ENCODE measurements at regions not wholly inside any gene's neighbourhood (a gene's known extent, or its start where the extent isn't known, plus 50 kb on each side); places are given as distances from the start of the nearest gene placed in this dataset.

- Histone ChIP-seq H3K27ac (no peak overlapping the region), H3K4me1 (no peaks in the 10 kb centered on the region), H3K4me3 (no peak overlapping the region), H3K9me3 (no peaks in the 10 kb centered on the region), H3K4me2 (no peak overlapping the region)
- no peak for FAIRE-seq
- TF ChIP-seq ZFP36 (IDR thresholded peaks at IDR 0.05; ENCODE audit: borderline replicate concordance, partially characterized antibody) (no peak), CEBPB (IDR thresholded peaks at IDR 0.05) (no peak), GATA3 (IDR thresholded peaks at IDR 0.05; ENCODE audit: borderline replicate concordance) (no peak), MAFK (IDR thresholded peaks at IDR 0.05; ENCODE audit: partially characterized antibody) (no peak), KDM1A (IDR thresholded peaks at IDR 0.05; ENCODE audit: low read depth) (no peak), BHLHE40 (IDR thresholded peaks at IDR 0.05; ENCODE audit: low read depth, low read length) (no peak), REST (IDR thresholded peaks at IDR 0.05) (no peak), JUN (IDR thresholded peaks at IDR 0.05) (no peak), PBX3 (IDR thresholded peaks at IDR 0.05) (no peak), HOXB13 (CRISPR knock-in tag; IDR thresholded peaks at IDR 0.05; ENCODE audit: low read depth) (no peak), FOSL2 (IDR thresholded peaks at IDR 0.05) (no peak), FOSL2 (CRISPR knock-in tag; IDR thresholded peaks at IDR 0.05) (no peak), PHF8 (IDR thresholded peaks at IDR 0.05; ENCODE audit: borderline replicate concordance, low read depth) (no peak), CHD4 (IDR thresholded peaks at IDR 0.05; ENCODE audit: borderline replicate concordance) (no peak)
- ATAC-seq, result no peak
- ChIA-PET POLR2A (no interaction called here), CTCF (no interaction called here)
- DNase-seq (ENCODE audit: low read depth in 1 of 2, low spot score in 1 of 2), result no peak
- WGBS (ENCODE audit: missing lambda C conversion rate), result 2% methylated on average over 4 of the region's 4 CpGs
These were observed 946.3 kb upstream of the GHITM start for GRCh38 chr10:83193026-83193425.

- ChIA-PET CTCF (no interaction called here), POLR2A (no interaction called here)
- H3K4me2 ChIP-seq, result no peak overlapping the region
- no peak overlapping the region for H3K4me3 ChIP-seq
- H3K9me3 ChIP-seq, result no peaks in the 10 kb centered on the region
- no peak for TF ChIP-seq MAFK (IDR thresholded peaks at IDR 0.05; ENCODE audit: partially characterized antibody)
- no peak for TF ChIP-seq BHLHE40 (IDR thresholded peaks at IDR 0.05; ENCODE audit: low read depth, low read length)
- TF ChIP-seq KDM1A (IDR thresholded peaks at IDR 0.05; ENCODE audit: low read depth), result no peak
- TF ChIP-seq CBX8 (IDR thresholded peaks at IDR 0.05), result no peak
- no peak for TF ChIP-seq RARB (CRISPR knock-in tag; IDR thresholded peaks at IDR 0.05)
- TF ChIP-seq ZC3H11A (IDR thresholded peaks at IDR 0.05), result no peak
- no peak for TF ChIP-seq RFX5 (IDR thresholded peaks at IDR 0.05)
- no peak for TF ChIP-seq ESRRA (IDR thresholded peaks at IDR 0.05; ENCODE audit: borderline replicate concordance, low read length)
- TF ChIP-seq BCL3 (IDR thresholded peaks at IDR 0.05), result no peak
- no peak for TF ChIP-seq NPAS2 (CRISPR knock-in tag; IDR thresholded peaks at IDR 0.05; ENCODE audit: borderline replicate concordance)
- no peak for TF ChIP-seq REST (IDR thresholded peaks at IDR 0.05)
- TF ChIP-seq ELK1 (IDR thresholded peaks at IDR 0.05; ENCODE audit: low read depth, low read length), result no peak
- no peak for TF ChIP-seq MYC (IDR thresholded peaks at IDR 0.05; ENCODE audit: borderline replicate concordance, low read length)
- no peak for TF ChIP-seq MAZ (IDR thresholded peaks at IDR 0.05; ENCODE audit: borderline replicate concordance, low read depth, low read length)
- no peak for TF ChIP-seq TFCP2L1 (CRISPR knock-in tag; IDR thresholded peaks at IDR 0.05)
- TF ChIP-seq EP300 (IDR thresholded peaks at IDR 0.05), result no peak
- TF ChIP-seq HOXA7 (CRISPR knock-in tag; IDR thresholded peaks at IDR 0.05), result no peak
- TF ChIP-seq PHF8 (IDR thresholded peaks at IDR 0.05; ENCODE audit: borderline replicate concordance, low read depth), result no peak
- no peak for TF ChIP-seq CHD4 (IDR thresholded peaks at IDR 0.05; ENCODE audit: borderline replicate concordance)
- no peak for TF ChIP-seq FOXS1 (CRISPR knock-in tag; IDR thresholded peaks at IDR 0.05)
- no peak overlapping the region for H3K27ac ChIP-seq
- ATAC-seq (no peak), FAIRE-seq (no peak), DNase-seq (ENCODE audit: low read depth in 1 of 2, low spot score in 1 of 2) (no peak)
- WGBS (ENCODE audit: missing lambda C conversion rate), result 26% methylated on average over 3 of the region's 3 CpGs
- H3K4me1 ChIP-seq, result no peaks in the 10 kb centered on the region
These were observed 944.3 kb upstream of the GHITM start for GRCh38 chr10:83195021-83195420.

All from A549 (cell line).